ENCODE measurements at regions not wholly inside any gene's neighbourhood (a gene's known extent, or its start where the extent isn't known, plus 50 kb on each side); places are given as distances from the start of the nearest gene placed in this dataset.

DNA sequence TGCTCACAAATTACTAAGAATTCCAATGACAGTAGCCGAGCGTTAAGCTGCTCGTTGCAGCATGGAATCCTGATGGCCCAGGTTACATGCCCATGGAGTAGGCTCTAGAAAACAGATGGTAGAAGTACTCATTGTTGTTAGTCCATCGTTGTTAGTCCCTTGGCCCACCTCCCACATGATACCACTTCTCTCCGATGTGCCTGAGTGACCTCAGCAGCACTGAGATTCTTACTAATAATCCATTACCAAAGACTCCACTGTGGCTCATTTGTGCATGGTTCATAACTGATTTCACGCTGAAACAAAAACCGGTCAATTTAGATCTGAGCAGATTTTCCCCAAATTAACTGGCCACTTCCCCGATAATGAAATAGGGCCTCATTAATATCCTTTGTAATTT, 772.3 kb upstream of the CXADR start:
- Histone ChIP-seq H2AFZ (ENCODE audit: low read length) (peak overlapping the region; percentile 18), H4K8ac (ENCODE audit: low read depth, low read length) (no peak overlapping the region), H4K91ac (ENCODE audit: low read depth, low read length, poor library complexity) (no peak overlapping the region), H3K9me3 (replicated peaks in 1 of 2; ENCODE audit: control insufficient read depth in 2 of 2, insufficient read depth in 1 of 2, low read depth in 1 of 2, low read length in 2 of 2) (no peaks in the 10 kb centered on the region), H2BK15ac (ENCODE audit: low read length) (no peak overlapping the region), H3K27ac (replicated peaks; ENCODE audit: low read length) (no peak overlapping the region), H2BK5ac (ENCODE audit: low read length) (no peak overlapping the region), H3K27me3 (ENCODE audit: control insufficient read depth in 3 of 3, insufficient read depth in 3 of 3, low read depth in 1 of 3, low read length in 3 of 3) (no peaks in the 10 kb centered on the region), H2BK120ac (ENCODE audit: low read depth, low read length) (no peak overlapping the region), H3K18ac (ENCODE audit: low read length) (no peak overlapping the region), H3K4me2 (ENCODE audit: insufficient read depth, low read length, poor library complexity, severe bottlenecking) (no peak overlapping the region), H3K4ac (ENCODE audit: low read length) (no peak overlapping the region), H3K14ac (ENCODE audit: low read length) (no peak overlapping the region), H3K23ac (ENCODE audit: low read depth, low read length, poor library complexity) (no peak overlapping the region), H3K4me3 (ENCODE audit: low read length in 2 of 2) (no peak overlapping the region), H2AK5ac (ENCODE audit: low read depth, low read length) (no peak overlapping the region), H3K9ac (ENCODE audit: low read depth, low read length, poor library complexity) (no peak overlapping the region), H3K4me1 (ENCODE audit: control insufficient read depth in 2 of 2, insufficient read depth in 1 of 2, low read depth in 1 of 2, low read length in 2 of 2) (peaks cover 3 to 12% of the 10 kb centered on the region in 2 donors), H3K79me1 (ENCODE audit: low read depth, low read length) (no peaks in the 10 kb centered on the region), H3K36me3 (replicated peaks in 1 of 2; ENCODE audit: control insufficient read depth in 2 of 2, insufficient read depth in 2 of 2, low read length in 2 of 2) (no peaks in the 10 kb centered on the region), H2BK12ac (ENCODE audit: low read length) (no peak overlapping the region)
- no peak for DNase-seq (ENCODE audit: low spot score)
- no CpG with 5 or more reads among the region's 8 CpGs for WGBS, 2 donors (ENCODE audit: extremely low coverage in 2 of 2, insufficient read length in 2 of 2, insufficient replicate concordance in 1 of 2)

DNA sequence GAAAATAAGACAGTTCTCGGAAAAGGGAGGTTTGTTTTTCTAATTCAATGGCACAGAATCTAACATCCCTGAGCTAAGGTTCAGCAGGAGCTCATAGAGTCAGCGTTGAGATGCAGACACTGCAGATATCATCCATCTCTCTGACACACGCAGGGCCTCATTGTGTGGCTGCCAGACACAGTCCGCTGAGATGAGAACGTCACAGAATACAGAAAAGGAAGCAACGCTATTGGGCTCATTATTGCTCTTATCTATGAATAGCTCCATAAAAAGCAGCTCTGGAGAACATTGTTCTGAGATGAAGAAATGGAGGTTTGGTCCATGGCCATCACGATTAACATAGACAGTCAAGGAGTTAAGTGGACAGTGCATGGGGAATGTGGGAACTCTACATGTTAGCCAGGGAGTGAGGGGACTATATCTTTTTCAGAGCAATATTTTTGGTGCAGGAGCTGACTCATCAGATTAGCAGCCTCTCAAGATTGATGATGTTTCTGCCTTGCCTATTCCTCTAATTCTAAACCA, 771.6 kb upstream of the CXADR start:
- Histone ChIP-seq H2AK5ac (ENCODE audit: low read depth, low read length) (no peak overlapping the region), H3K18ac (ENCODE audit: low read length) (no peak overlapping the region), H3K4me2 (ENCODE audit: insufficient read depth, low read length, poor library complexity, severe bottlenecking) (no peak overlapping the region), H4K8ac (ENCODE audit: low read depth, low read length) (no peak overlapping the region), H3K4ac (ENCODE audit: low read length) (no peak overlapping the region), H3K4me1 (ENCODE audit: control insufficient read depth in 2 of 2, insufficient read depth in 1 of 2, low read depth in 1 of 2, low read length in 2 of 2) (peaks cover 3 to 12% of the 10 kb centered on the region in 2 donors), H3K9ac (ENCODE audit: low read depth, low read length, poor library complexity) (no peak overlapping the region), H3K14ac (ENCODE audit: low read length) (no peak overlapping the region), H2BK12ac (ENCODE audit: low read length) (no peak overlapping the region), H4K91ac (ENCODE audit: low read depth, low read length, poor library complexity) (no peak overlapping the region), H3K9me3 (replicated peaks in 1 of 2; ENCODE audit: control insufficient read depth in 2 of 2, insufficient read depth in 1 of 2, low read depth in 1 of 2, low read length in 2 of 2) (no peaks in the 10 kb centered on the region), H3K36me3 (replicated peaks in 1 of 2; ENCODE audit: control insufficient read depth in 2 of 2, insufficient read depth in 2 of 2, low read length in 2 of 2) (no peaks in the 10 kb centered on the region), H2BK120ac (ENCODE audit: low read depth, low read length) (no peak overlapping the region), H3K27ac (replicated peaks; ENCODE audit: low read length) (no peak overlapping the region), H2AFZ (ENCODE audit: low read length) (peak overlapping the region; percentile 18), H3K27me3 (ENCODE audit: control insufficient read depth in 3 of 3, insufficient read depth in 3 of 3, low read depth in 1 of 3, low read length in 3 of 3) (no peaks in the 10 kb centered on the region), H2BK15ac (ENCODE audit: low read length) (no peak overlapping the region), H2BK5ac (ENCODE audit: low read length) (no peak overlapping the region), H3K4me3 (ENCODE audit: low read length in 2 of 2) (no peak overlapping the region), H3K23ac (ENCODE audit: low read depth, low read length, poor library complexity) (no peak overlapping the region), H3K79me1 (ENCODE audit: low read depth, low read length) (no peaks in the 10 kb centered on the region)
- no peak for DNase-seq (ENCODE audit: low spot score)
- WGBS, 2 donors (ENCODE audit: extremely low coverage in 2 of 2, insufficient read length in 2 of 2, insufficient replicate concordance in 1 of 2): no CpG with 5 or more reads among the region's 7 CpGs

- no peak overlapping the region for H3K18ac ChIP-seq (ENCODE audit: low read length)
- H2AK5ac ChIP-seq (ENCODE audit: low read depth, low read length): no peak overlapping the region
- H3K9me3 ChIP-seq (replicated peaks in 1 of 2; ENCODE audit: control insufficient read depth in 2 of 2, insufficient read depth in 1 of 2, low read depth in 1 of 2, low read length in 2 of 2): no peaks in the 10 kb centered on the region
- no peak overlapping the region for H3K4me3 ChIP-seq (ENCODE audit: low read length in 2 of 2)
- no peaks in the 10 kb centered on the region for H3K27me3 ChIP-seq (ENCODE audit: control insufficient read depth in 3 of 3, insufficient read depth in 3 of 3, low read depth in 1 of 3, low read length in 3 of 3)
- H4K91ac ChIP-seq (ENCODE audit: low read depth, low read length, poor library complexity): no peak overlapping the region
- H3K4me1 ChIP-seq (ENCODE audit: control insufficient read depth in 2 of 2, insufficient read depth in 1 of 2, low read depth in 1 of 2, low read length in 2 of 2): peaks cover 3 to 12% of the 10 kb centered on the region in 2 donors
- H2BK15ac ChIP-seq (ENCODE audit: low read length): no peak overlapping the region
- H3K27ac ChIP-seq (replicated peaks; ENCODE audit: low read length): no peak overlapping the region
- no peak for DNase-seq (ENCODE audit: low spot score)
- H3K36me3 ChIP-seq (replicated peaks in 1 of 2; ENCODE audit: control insufficient read depth in 2 of 2, insufficient read depth in 2 of 2, low read length in 2 of 2): no peaks in the 10 kb centered on the region
- no peak overlapping the region for H3K4me2 ChIP-seq (ENCODE audit: insufficient read depth, low read length, poor library complexity, severe bottlenecking)
- H2BK5ac ChIP-seq (ENCODE audit: low read length): no peak overlapping the region
- no peaks in the 10 kb centered on the region for H3K79me1 ChIP-seq (ENCODE audit: low read depth, low read length)
- H3K14ac ChIP-seq (ENCODE audit: low read length): no peak overlapping the region
- no peak overlapping the region for H2BK12ac ChIP-seq (ENCODE audit: low read length)
- H3K9ac ChIP-seq (ENCODE audit: low read depth, low read length, poor library complexity): no peak overlapping the region
- WGBS, 2 donors (ENCODE audit: extremely low coverage in 2 of 2, insufficient read length in 2 of 2, insufficient replicate concordance in 1 of 2): no CpG with 5 or more reads among the region's 3 CpGs
- no peak overlapping the region for H2BK120ac ChIP-seq (ENCODE audit: low read depth, low read length)
- no peak overlapping the region for H3K4ac ChIP-seq (ENCODE audit: low read length)
- no peak overlapping the region for H2AFZ ChIP-seq (ENCODE audit: low read length)
- H4K8ac ChIP-seq (ENCODE audit: low read depth, low read length): no peak overlapping the region
- H3K23ac ChIP-seq (ENCODE audit: low read depth, low read length, poor library complexity): no peak overlapping the region
These were observed 770.7 kb upstream of the CXADR start for GRCh38 chr21:16742131-16742641.

GRCh38 chr21:16742741-16743140, 770.1 kb upstream of the CXADR start:
- Histone ChIP-seq H4K91ac (ENCODE audit: low read depth, low read length, poor library complexity) (no peak overlapping the region), H3K9ac (ENCODE audit: low read depth, low read length, poor library complexity) (no peak overlapping the region), H3K79me1 (ENCODE audit: low read depth, low read length) (no peaks in the 10 kb centered on the region), H2BK5ac (ENCODE audit: low read length) (no peak overlapping the region), H2BK120ac (ENCODE audit: low read depth, low read length) (no peak overlapping the region), H2AFZ (ENCODE audit: low read length) (no peak overlapping the region), H3K14ac (ENCODE audit: low read length) (no peak overlapping the region), H3K4ac (ENCODE audit: low read length) (no peak overlapping the region), H3K27ac (replicated peaks; ENCODE audit: low read length) (no peak overlapping the region), H2BK12ac (ENCODE audit: low read length) (no peak overlapping the region), H3K27me3 (ENCODE audit: control insufficient read depth in 3 of 3, insufficient read depth in 3 of 3, low read depth in 1 of 3, low read length in 3 of 3) (no peaks in the 10 kb centered on the region), H2AK5ac (ENCODE audit: low read depth, low read length) (no peak overlapping the region), H3K9me3 (replicated peaks in 1 of 2; ENCODE audit: control insufficient read depth in 2 of 2, insufficient read depth in 1 of 2, low read depth in 1 of 2, low read length in 2 of 2) (no peaks in the 10 kb centered on the region), H3K4me2 (ENCODE audit: insufficient read depth, low read length, poor library complexity, severe bottlenecking) (no peak overlapping the region), H3K36me3 (replicated peaks in 1 of 2; ENCODE audit: control insufficient read depth in 2 of 2, insufficient read depth in 2 of 2, low read length in 2 of 2) (no peaks in the 10 kb centered on the region), H2BK15ac (ENCODE audit: low read length) (no peak overlapping the region), H4K8ac (ENCODE audit: low read depth, low read length) (no peak overlapping the region), H3K4me1 (ENCODE audit: control insufficient read depth in 2 of 2, insufficient read depth in 1 of 2, low read depth in 1 of 2, low read length in 2 of 2) (peaks cover 3 to 12% of the 10 kb centered on the region in 2 donors), H3K23ac (ENCODE audit: low read depth, low read length, poor library complexity) (no peak overlapping the region), H3K4me3 (ENCODE audit: low read length in 2 of 2) (no peak overlapping the region), H3K18ac (ENCODE audit: low read length) (no peak overlapping the region)
- DNase-seq (ENCODE audit: low spot score): no peak
- no CpG with 5 or more reads among the region's 5 CpGs for WGBS, 2 donors (ENCODE audit: extremely low coverage in 2 of 2, insufficient read length in 2 of 2, insufficient replicate concordance in 1 of 2)

Measured in neuronal stem cell (in vitro differentiated cells).